GM23248 (cell line): ENCODE measurements at regions not wholly inside any gene's neighbourhood (a gene's known extent, or its start where the extent isn't known, plus 50 kb on each side); places are given as distances from the start of the nearest gene placed in this dataset.

Experiments
- EZH2 ChIP-seq: fragments of 200-600 bp; sonication (generic); IDR thresholded peaks from 2 replicates; pipeline ENCODE4 v1.6.1; 2018; ENCODE audit warnings: antibody characterized with exemption, mild to moderate bottlenecking; ENCODE audit not compliant: insufficient read depth, poor library complexity, severe bottlenecking
- EZH2phosphoT487 ChIP-seq: fragments of 200-600 bp; sonication (generic); IDR thresholded peaks from 2 replicates; pipeline ENCODE4 v1.6.1; 2018; ENCODE audit warnings: antibody characterized with exemption, moderate library complexity, mild to moderate bottlenecking, low read depth; ENCODE audit not compliant: insufficient read depth

GRCh38 chr20:12729326-12729725 is 279.4 kb upstream of the SPTLC3 start:
- no peak for TF ChIP-seq EZH2phosphoT487
- no peak for TF ChIP-seq EZH2
